Kidney (tissue), 13 donors: ENCODE measurements at regions not wholly inside any gene's neighbourhood (a gene's known extent, or its start where the extent isn't known, plus 50 kb on each side); places are given as distances from the start of the nearest gene placed in this dataset.
A peak's percentile ranks its signal among the peaks of the same experiment; 100 is the strongest.

Experiments used
- DNase-seq, 5 donors: peaks; one replicate each; pipeline ENCODE4 v3.0.0-alpha.2; 2013 to 2020
- FAIRE-seq: peaks from 2 replicates; lab custom pipeline; 2012; peaks lifted over from hg19 to GRCh38; lab: Jason Lieb, UNC
- H3K27ac ChIP-seq, 2 donors: one replicate each; pipeline ENCODE4 v1.7.0; 2013; ENCODE audit warnings: low read depth in 2 of 2, low read length in 2 of 2, inconsistent platforms in 1 of 2
- H3K27me3 ChIP-seq: one replicate; pipeline ENCODE4 v1.7.1; 2013; ENCODE audit warnings: low read length, inconsistent platforms; ENCODE audit not compliant: control insufficient read depth, insufficient read depth
- H3K36me3 ChIP-seq, 3 donors: one replicate each; pipeline versions ENCODE4 v1.7.0 to v1.7.1; 2013; ENCODE audit warnings: low read length in 3 of 3, control low read depth in 1 of 3, inconsistent platforms in 1 of 3; ENCODE audit not compliant: insufficient read depth in 3 of 3, control insufficient read depth in 2 of 3
- H3K4me1 ChIP-seq, 3 donors: one replicate each; pipeline versions ENCODE4 v1.7.0 to v1.7.1; 2013; ENCODE audit warnings: low read length in 3 of 3, inconsistent platforms in 1 of 3, low read depth in 1 of 3; ENCODE audit not compliant: control insufficient read depth in 2 of 3, insufficient read depth in 2 of 3
- H3K4me3 ChIP-seq, 3 donors: one replicate each; pipeline versions ENCODE4 v1.7.0 to v1.8.1; 2013; ENCODE audit warnings: low read length in 3 of 3, control low read depth in 1 of 3, inconsistent platforms in 1 of 3
- H3K9ac ChIP-seq, 3 donors: one replicate each; pipeline versions ENCODE4 v1.7.0 to v1.7.1; 2013; ENCODE audit warnings: low read length in 3 of 3, control low read depth in 1 of 3, inconsistent platforms in 1 of 3
- H3K9me3 ChIP-seq, 3 donors: one replicate each; pipeline versions ENCODE4 v1.7.0 to v1.7.1; 2013; ENCODE audit warnings: low read length in 3 of 3, control low read depth in 1 of 3, inconsistent platforms in 1 of 3; ENCODE audit not compliant: control insufficient read depth in 2 of 3, insufficient read depth in 1 of 3
- CTCF ChIP-seq: IDR thresholded peaks from 3 replicates; pipeline ENCODE4 v1.5.1; 2012; ENCODE audit warnings: mild to moderate bottlenecking, moderate library complexity, borderline replicate concordance; ENCODE audit not compliant: insufficient read depth; ENCODE audit errors: extremely low read depth
- intact Hi-C: fragments of 100-400 bp; cut with DNase I; formaldehyde crosslinking; loops from one replicate; pipeline ENCODE4 v1.11.1; 2022
- donor health status: control.
- donor health status: control.
- donor health status: control.
- donor health status: control.
- donor health status: control.
- donor health status: DM: yes; HTN: yes; CAD: no.
- donor health status: Normal renal cell carcinoma (clear cell type).

GRCh38 chr16:80058214-80058613 lies 457.7 kb upstream of the MAF start:
- TF ChIP-seq CTCF: no peak
- H3K9ac ChIP-seq: no peak overlapping the region
- intact Hi-C loops: no loop called here
- no peaks in the 10 kb centered on the region for H3K27me3 ChIP-seq
- no peaks in the 10 kb centered on the region for H3K36me3 ChIP-seq
- no peak overlapping the region for H3K4me3 ChIP-seq
- FAIRE-seq: no peak
- no peaks in the 10 kb centered on the region for H3K4me1 ChIP-seq
- no peak overlapping the region for H3K27ac ChIP-seq
- no peaks in the 10 kb centered on the region for H3K9me3 ChIP-seq
- DNase-seq: peak in 4 of 5 donors; percentile 23 to 73 (median 42)

- no peaks in the 10 kb centered on the region for H3K4me1 ChIP-seq
- no peak overlapping the region for H3K4me3 ChIP-seq
- H3K27me3 ChIP-seq: no peaks in the 10 kb centered on the region
- DNase-seq: no peak
- H3K9me3 ChIP-seq: no peaks in the 10 kb centered on the region
- no peak for TF ChIP-seq CTCF
- no peak overlapping the region for H3K9ac ChIP-seq
- FAIRE-seq: no peak
- H3K36me3 ChIP-seq: no peaks in the 10 kb centered on the region
- no peak overlapping the region for H3K27ac ChIP-seq
- intact Hi-C loops: no loop called here
Measured at GRCh38 chr16:80056324-80056723, 455.8 kb upstream of the MAF start.

GRCh38 chr16:80055831-80056230 lies 455.3 kb upstream of the MAF start:
- no peaks in the 10 kb centered on the region for H3K4me1 ChIP-seq
- no peak overlapping the region for H3K9ac ChIP-seq
- no peaks in the 10 kb centered on the region for H3K36me3 ChIP-seq
- no peak for TF ChIP-seq CTCF
- H3K27me3 ChIP-seq: no peaks in the 10 kb centered on the region
- H3K9me3 ChIP-seq: no peaks in the 10 kb centered on the region
- no peak for FAIRE-seq
- intact Hi-C loops: no loop called here
- H3K27ac ChIP-seq: no peak overlapping the region
- no peak for DNase-seq
- H3K4me3 ChIP-seq: no peak overlapping the region

GRCh38 chr16:80054647-80055046 lies 454.1 kb upstream of the MAF start:
- TF ChIP-seq CTCF: no peak
- H3K9ac ChIP-seq: no peak overlapping the region
- FAIRE-seq (no peak), DNase-seq (no peak)
- intact Hi-C loops: no loop called here
- no peak overlapping the region for H3K27ac ChIP-seq
- H3K36me3 ChIP-seq: no peaks in the 10 kb centered on the region
- no peaks in the 10 kb centered on the region for H3K27me3 ChIP-seq
- no peaks in the 10 kb centered on the region for H3K4me1 ChIP-seq
- H3K9me3 ChIP-seq: no peaks in the 10 kb centered on the region
- H3K4me3 ChIP-seq: no peak overlapping the region
